Right lung (tissue), 2 donors: ENCODE measurements at regions not wholly inside any gene's neighbourhood (a gene's known extent, or its start where the extent isn't known, plus 50 kb on each side); places are given as distances from the start of the nearest gene placed in this dataset.
"Not testable (repeated sequence)": the region's sequence is repeated elsewhere in the genome, so short reads cannot be mapped to it uniquely, and the experiment has no call there.

Experiments
- DNase-seq, 2 donors: peaks; one replicate each; pipeline ENCODE4 v3.0.0-alpha.2; 2013

DNA sequence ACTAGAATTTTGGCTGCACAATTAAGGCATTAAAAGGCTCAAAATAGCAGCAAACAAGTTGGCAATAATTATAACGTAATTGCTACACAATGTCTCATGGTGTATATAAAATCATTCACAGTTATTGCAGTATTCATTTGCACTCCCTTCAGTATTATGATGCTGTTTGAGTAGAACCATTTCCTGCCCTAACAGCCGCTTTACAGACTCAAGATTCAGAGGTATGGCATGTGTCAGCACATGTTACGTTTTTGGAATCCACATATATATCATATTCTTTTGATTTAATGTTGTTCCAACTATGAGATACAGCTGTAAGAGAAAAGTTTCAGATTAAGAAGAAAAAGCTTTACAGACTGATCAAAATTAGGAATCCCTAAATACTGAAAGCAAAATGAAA is 56.3 kb upstream of the NCKAP5 start:
- DNase-seq, result no peak

DNA sequence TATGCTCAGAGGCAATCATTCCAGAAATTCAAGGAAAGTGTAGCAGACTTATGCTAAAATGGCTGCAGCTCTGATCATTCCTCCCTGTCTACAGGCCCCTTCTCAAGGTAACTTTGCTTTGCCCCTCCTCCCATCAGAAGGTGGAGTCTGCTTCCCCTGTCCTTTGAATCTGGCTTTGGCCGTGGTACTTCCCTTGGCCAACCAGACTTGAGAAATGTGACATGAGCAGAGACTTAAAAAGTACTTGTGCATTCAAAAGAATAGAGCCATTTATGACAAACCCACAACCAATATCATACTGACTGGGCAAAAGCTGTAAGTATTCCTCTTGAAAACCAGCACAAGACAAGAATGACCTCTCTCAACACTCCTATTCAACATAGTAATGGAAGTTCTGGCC is 59.5 kb upstream of the NCKAP5 start:
- DNase-seq, result no peak

DNA sequence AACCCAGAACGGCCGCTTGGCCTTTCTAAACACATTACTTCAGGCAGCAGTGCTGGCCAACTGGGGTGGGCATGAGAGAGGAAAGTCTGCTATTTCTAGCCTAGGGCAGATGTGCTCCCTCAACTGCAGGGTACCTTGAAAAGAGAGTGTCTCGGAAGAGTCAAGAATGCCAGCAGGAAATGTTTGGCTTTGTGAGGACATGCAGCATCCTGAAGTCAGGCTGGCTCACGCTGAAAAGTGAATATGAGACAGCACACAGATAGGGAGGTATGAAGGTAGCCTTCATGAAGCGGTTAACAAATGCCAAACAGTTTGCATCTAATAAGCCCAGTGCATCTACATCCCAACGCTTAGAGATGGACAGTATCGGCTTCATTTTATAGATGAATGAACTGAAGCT is 65.0 kb upstream of the NCKAP5 start:
- no peak for DNase-seq

GRCh38 chr2:133633881-133634409 is 65.7 kb upstream of the NCKAP5 start:
- DNase-seq, result no peak

DNA sequence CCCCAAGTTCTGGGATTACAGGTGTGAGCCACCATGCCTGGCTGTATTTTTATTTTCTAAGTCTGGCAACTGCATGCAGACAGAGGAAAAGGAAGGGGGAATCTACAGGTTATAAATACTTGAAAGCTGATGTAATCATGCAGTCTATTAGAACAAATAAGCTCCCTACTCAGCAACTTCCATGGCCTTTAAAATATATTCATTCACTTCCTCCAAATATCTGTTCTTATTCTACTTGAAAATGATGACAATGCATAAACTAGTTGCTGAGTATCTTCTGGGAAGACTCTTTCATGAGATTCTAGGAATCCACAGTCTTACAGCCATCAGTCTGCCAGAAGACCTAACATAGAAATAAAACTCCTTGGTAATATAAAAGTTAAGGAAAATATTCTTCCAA is 66.9 kb upstream of the NCKAP5 start:
- no peak for DNase-seq

GRCh38 chr2:133636287-133636686 is 68.0 kb upstream of the NCKAP5 start:
- DNase-seq, result no peak

- no peak for DNase-seq
These were observed 71.8 kb upstream of the NCKAP5 start for GRCh38 chr2:133640103-133640502.

DNA sequence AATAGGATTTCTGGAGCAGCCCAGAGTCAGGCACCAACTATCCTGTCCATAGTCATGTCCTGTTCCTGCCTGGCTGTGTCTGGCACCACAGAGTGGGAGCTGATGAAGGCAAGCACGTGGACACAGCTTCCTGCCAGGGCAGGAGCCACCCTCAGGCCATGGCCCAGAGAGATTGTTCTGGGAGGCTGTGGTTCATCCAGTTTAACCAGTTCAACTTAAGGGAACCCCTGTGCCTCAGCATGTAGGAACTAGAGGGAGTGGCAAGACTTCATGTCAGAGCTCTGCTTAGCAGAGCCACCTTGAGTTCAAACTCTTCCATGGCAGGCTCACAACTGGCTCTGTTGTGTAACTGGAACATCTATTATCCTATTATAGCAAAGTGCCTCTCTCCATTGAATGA is 73.2 kb upstream of the NCKAP5 start:
- DNase-seq, result no peak

DNA sequence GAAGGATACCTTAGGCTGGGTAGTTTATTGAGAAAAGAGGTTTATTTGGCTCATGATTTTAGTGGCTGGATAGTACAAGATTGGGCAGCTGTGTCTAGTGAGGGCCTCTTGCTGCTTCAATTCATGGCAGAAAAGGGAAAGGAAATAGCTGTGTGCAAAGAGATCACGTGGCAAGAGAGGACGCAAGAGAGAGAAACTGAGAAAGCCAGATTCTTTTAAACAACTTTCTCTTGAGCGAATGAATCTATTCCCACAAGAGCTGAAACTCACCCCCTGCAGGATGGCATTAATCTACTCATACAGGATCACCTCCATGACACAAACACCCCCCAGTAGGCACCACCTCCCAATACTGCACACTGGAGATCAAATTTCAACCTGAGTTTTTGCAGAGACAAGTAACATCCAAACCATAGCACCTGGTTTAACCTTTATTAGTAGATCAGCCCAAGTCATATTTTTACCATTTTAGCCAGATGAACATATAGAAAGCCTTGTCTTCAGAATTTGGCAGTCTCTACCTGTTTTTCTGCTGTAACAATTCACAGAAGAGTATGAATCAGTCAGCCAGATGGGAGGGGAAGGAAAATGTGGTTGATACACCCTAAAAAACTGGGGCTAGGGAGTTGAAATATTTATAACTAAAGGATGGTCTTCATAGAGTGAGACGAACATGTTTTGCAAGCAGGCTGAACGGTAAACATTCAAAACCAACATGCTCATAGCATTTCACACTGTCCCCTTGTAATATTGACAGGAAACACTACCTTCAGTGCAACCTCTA is 73.9 kb upstream of the NCKAP5 start:
- no peak for DNase-seq

DNA sequence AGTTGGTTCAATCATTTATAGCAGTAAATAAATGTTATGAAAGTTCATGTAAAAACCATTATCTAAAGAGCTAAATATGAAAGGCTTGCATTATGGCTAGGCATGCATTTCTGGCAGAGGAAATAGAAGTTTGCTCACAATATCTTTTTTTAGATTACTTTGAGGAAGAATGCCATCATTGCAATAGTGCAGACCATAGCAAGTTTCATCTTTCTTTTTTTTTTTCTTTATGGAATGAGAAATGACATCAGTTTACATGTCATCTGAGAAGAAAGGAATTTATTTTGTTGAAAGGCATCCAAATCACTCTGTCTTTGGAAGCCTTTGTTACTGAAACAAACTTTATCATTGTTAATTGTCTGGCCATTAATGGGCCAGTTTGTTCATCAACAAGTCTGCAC is 74.5 kb upstream of the NCKAP5 start:
- DNase-seq, result peak; percentile 55 to 67

DNA sequence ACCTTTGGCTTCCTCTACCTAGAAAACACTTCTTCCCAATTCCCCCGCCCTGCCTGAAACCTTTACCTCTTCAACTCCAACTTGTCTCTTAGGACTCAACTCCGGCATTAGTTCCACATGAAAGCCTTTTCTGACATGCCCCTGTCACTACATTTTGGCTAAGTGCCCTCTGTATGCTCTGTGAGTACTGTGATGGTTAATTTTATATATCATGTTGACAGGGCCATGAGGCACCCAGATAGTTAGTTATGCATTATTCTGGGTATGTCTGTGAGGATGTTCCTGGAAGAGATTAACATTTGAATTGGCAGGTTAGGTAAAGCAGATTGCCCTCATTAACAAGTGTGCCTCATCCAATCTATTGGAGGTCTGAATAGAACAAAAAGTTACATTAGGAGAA is 75.6 kb upstream of the NCKAP5 start:
- DNase-seq, result no peak

GRCh38 chr2:133644846-133645245 is 76.6 kb upstream of the NCKAP5 start:
- no peak for DNase-seq

DNA sequence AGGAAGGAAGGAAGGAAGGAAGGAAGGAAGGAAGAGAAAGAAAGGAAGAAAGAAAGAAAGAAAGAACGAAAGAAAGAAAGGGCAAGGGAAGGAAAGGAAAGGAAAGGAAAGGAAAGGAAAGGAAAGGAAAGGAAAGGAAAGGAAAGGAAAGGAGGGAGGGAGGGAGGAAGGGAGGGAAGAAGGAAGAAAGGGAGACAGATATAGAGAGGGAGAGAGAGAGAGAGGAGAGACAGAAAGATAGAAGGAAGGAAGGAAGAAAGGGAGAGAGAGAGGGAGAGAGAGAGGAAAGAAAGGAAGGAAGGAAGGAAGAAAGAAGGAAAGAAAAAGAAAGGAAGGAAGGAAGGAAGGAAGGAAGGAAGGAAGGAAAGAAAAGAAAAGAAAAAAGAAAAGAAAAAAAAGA is 79.1 kb upstream of the NCKAP5 start:
- DNase-seq, result not testable (repeated sequence)

- DNase-seq, result no peak
These were observed 83.6 kb upstream of the NCKAP5 start for GRCh38 chr2:133651861-133652260.

GRCh38 chr2:133652398-133652797 is 84.1 kb upstream of the NCKAP5 start:
- peak; percentile 59 to 67 for DNase-seq

- DNase-seq, result no peak
These were observed 84.8 kb upstream of the NCKAP5 start for GRCh38 chr2:133653056-133653455.

GRCh38 chr2:133654949-133655348 is 86.7 kb upstream of the NCKAP5 start:
- DNase-seq, result no peak

GRCh38 chr2:133655610-133656009 is 87.3 kb upstream of the NCKAP5 start:
- DNase-seq, result no peak

DNA sequence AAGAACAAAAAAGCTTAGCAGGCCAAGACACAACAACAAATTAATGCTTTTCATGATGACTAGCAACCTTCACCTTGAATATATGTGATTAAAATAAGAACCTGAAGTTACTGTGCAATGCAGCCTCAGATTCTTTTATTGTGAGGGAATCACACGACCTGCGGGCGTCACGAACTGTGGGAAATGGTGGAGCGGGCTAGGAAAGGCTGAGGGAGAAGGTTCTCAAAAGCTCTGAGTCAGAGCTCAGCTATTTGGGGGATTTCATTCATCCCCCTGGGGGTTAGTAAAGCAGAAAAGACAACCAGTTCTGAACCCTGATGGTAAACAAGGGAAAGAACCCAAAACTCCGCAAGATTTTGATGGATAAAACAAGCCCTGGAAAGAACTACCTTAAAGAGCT is 89.3 kb upstream of the NCKAP5 start:
- no peak for DNase-seq

DNA sequence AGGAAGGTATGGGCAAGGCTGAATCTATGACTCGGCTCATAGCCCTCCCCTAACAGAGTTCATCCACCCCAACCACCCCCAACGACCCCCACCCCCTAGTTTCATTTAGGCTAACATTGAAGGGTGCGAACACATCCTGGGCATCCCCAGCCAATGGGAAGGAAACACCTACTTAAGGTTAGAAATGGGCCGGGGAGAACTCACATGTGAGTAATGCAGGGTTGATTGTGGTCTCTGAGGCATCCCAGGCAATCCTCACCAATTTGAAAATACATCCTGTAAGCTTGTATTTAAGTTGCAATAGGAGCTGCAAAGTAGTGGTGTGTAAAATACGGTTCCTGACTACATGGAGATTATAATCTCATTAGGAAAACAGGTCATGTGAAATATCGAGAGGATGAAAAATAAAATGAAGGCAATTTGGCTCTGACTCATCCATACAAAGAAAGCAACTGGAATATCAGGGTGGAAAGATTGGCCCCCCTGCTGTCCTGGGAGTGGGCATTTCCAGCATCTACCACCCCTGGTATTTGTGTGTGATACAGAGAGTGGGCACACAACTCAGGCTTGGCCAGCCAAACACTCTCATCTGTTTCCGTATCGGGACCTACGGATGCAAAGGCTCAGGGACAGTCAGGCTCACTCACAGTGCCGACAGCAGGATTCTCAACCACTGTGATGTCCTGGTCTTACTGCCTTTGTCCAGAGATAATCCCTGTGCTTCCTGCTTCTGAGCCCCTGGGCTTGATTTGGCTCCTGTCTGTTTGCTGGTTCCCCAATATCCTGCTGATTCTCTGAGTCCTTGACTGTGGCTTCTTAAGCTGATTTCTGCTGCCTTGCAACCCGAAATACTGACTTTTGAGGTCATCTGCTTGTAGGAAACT is 90.0 kb upstream of the NCKAP5 start:
- DNase-seq, result no peak

GRCh38 chr2:133660510-133660909 is 92.2 kb upstream of the NCKAP5 start:
- DNase-seq, result no peak

DNA sequence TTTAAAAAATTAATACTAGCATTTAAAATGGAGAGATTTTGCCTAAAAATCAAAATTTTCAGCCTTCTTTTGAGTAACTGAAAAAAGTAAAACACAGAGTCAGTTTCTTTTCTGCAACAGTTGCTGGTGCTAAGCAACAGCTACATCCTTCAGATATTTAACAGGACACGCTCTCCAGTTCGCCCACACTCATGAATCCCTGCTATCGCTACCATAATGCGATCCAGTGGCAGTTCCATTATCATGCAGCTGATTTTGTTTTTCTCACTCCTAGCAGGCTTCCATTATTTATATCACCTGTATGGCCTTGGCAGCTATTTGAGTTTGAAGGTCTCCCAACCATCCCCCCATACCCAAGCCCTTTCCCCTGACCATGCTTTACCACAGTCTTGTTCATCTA is 93.1 kb upstream of the NCKAP5 start:
- no peak for DNase-seq

DNA sequence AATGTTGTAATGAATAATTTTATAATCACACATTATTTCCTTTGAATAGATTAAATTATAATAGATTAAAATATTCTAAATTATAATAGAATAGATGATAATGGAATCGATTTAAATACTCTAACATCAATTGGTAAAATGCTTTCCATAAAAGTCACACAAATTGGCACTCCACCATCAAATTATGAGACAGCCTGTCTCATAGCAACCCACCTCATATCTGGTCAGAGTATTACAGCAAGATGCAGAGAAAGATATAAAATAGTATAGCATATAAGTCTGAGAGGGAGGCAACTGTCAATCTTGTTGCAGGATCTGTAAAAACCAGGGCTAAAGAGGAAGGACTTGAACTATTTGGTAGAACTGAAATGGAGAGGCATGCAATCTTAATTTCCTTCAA is 98.4 kb upstream of the NCKAP5 start:
- no peak for DNase-seq
